Kidney tubule cell (primary cell): ENCODE measurements at regions not wholly inside any gene's neighbourhood (a gene's known extent, or its start where the extent isn't known, plus 50 kb on each side); places are given as distances from the start of the nearest gene placed in this dataset.
A peak's percentile ranks its signal among the peaks of the same experiment; 100 is the strongest.

ENCODE experiments used
- DNase-seq: peaks from one replicate; pipeline ENCODE4 v3.0.0-alpha.2; 2018; ENCODE audit warnings: low spot score

DNA sequence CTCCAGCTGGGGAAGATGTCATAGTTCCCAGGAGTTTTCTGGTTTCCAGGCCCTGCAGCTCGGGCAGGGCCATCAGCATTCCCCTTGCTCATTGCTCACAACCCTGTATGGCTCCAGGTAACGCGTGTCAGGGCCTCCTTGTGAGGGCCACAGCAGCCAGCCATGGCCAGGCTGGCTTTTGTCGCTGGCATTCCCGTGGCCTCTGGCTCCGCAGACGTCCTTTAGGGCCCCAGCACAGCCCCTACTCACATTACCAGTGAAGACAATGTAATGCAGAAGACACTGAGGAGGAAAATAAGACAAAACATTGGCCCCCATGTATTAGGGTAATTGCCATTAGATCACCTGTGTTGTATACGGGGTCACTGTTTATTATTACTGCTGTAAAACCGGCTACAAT is 1799.0 kb downstream of the TP53TG3F start:
- DNase-seq: no peak

DNA sequence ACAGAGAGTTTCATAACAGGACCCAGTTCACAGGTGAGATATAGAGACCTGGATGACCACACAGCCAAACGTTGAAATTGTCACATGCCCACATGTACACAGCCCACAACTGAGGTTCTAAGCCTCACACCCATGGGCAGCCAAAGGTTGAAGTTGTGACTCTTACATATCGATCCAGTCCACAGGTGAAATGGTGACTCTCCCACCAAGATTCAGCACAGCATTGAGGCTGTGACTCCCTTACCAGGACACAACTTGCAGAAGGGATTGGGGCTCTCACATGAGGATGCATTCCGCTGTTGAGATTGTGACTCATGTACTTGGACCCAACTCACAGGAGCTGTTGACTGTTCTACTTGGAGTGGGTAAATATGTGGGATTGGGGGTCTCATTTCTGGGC is 1836.4 kb downstream of the TP53TG3F start:
- DNase-seq: no peak

DNA sequence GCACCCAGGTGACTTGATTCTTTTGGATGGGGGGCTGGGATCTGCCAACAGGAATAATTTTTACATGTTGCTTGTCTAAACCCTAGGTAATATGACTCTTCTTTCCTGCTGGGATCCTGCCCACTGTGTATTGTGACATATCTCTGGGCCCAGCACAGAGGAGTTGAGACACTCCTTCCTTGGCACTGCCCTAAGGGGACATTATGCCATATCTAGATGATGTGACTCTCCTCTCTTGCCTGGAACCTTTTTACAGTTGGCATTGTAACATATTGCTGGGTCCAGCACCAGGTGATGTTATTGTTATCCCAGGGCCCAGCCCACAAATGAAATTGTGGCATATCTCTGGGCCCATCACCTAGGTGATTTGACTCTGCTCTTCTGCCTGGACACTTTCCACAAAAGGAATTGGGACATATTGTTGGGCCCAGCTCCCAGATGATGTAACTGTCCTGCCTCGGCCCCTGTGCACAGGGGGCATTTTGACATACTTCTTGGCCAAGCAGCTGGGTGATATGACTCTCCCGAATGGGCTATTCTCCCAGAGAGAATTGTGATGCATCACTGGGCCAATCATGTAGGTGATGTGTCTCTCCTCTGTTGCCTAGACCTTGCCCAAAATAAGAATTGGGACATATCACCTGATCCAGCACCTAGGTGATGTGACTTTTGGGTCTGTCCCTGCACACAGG is 1837.7 kb downstream of the TP53TG3F start:
- DNase-seq: no peak

DNA sequence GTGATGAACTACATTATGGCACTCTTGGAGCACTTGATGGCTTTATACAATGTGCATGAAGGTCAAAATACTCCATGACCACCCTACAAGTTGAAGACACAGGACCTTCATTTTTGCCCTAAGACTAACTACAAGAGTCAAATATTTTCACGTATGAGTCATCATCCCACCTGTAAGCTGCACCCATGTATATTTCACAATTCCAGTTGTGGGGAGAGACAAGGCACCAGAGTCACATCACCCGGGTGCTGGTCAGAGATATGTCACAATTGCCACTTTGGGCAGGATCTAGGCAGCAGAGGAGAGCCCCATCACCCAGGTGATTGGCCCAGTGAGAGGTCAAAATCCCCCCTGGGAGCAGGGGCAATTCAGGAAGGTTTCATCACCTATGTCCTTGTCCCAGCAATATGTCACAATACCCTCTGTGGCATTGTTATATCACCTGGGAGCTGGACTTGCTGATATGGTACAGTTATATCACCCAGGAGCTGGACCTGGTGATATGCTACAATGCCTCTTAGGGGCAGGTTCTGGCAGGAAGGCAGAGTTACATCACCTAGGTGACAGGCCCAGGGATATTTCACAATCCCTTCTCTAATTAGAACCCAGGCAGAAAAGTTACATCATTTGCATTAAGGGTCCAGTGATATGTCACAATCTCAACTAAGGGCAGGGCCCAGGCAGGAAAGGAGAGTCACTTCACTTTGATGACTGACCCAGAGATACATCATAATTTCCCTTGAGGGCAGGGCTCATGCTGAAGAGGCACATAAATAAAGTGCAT is 1839.2 kb downstream of the TP53TG3F start:
- no peak for DNase-seq

DNA sequence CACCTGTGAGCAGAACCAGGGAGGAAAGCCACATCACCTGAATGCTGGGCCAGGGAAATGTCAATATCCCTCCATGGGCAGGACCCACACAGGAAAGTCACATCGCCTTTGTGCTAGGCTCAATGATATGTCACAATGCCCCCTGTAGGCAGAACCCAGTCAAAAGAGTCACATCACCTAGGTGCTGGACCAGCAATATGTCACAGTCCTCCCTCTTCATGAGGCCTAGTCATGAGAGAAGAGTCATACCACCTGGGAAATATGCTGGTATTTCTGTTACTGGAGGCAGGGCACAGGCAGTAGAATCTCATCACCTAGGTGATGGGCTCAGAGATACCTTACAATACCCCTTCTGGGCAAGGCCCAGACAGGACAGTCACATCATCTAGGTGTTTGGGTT is 1843.4 kb downstream of the TP53TG3F start:
- DNase-seq: no peak

DNA sequence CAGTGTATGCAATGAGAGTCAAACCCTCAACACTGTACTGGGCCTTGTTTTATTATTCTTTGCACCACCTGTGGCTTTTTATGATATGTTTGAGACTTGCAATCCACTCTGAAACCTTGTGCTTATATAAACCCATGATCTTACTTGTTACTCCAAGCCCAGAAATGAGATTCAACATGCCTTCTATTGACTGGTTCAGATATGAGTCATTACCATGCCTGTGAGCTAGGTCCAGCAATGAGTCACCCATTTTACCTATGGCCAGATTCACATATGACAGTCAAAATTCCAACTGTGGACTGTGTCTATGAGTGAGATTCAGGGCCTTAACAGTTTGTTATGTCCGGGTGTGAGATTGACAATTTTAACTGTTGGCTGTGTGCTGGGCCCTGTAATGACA is 1846.1 kb downstream of the TP53TG3F start:
- peak; percentile 23 for DNase-seq

DNA sequence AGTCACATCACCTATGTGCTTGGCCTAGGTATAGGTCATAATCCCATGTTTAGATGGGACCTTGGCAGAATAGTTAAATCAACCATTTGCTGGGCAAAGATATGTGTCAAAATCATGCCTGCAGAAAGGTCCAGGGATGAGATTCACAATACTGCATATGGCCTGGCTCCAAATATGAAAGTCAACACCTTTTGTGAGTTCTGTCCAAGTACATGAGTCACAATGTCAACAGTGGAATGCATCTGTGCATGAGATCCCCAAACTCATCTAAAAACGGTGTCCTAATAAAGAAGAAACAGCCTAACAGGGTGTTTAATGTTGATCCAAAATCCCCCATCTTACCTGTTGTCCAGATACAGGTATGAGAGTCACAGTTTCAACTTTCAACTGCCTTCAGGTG is 1847.5 kb downstream of the TP53TG3F start:
- no peak for DNase-seq

DNA sequence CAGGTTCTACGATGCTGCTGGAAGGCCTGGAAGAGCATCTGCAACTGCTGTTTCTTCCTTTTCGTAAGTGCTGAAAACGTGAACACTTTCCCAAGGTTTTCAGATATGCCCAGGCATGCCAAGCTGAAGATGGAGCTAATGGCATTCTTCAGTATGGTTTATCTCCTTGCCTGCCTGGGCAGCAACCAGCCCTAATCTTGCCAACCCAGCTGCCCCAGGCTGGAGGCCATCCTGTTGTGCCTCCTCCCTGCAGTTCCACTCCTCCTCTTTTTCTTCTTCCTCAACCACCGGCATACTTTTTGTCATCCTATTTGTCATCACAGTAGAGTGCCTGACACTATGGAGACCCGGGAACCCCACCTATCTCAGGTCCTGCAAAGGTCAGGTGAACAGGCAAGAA is 1849.3 kb downstream of the TP53TG3F start:
- no peak for DNase-seq

DNA sequence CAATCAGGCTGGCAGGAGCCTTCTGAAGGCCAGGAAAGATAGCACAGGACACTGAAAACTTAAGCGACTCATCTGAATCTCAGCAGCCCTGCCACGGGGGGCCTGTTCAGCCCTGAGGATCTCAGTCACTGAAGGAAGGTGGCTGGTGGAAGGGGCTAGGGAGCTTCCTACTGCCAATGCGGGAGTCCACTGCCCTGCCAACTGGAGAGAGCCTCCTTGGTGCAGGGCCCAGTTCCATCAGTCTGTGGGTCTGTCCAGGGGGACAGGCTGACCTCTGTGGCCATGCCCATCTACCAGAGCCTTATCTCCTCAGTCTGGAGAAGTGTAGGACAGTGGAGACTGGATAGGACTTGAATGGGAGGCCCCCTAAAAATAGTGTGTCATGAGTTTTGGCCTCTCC is 1851.6 kb downstream of the TP53TG3F start:
- no peak for DNase-seq

DNA sequence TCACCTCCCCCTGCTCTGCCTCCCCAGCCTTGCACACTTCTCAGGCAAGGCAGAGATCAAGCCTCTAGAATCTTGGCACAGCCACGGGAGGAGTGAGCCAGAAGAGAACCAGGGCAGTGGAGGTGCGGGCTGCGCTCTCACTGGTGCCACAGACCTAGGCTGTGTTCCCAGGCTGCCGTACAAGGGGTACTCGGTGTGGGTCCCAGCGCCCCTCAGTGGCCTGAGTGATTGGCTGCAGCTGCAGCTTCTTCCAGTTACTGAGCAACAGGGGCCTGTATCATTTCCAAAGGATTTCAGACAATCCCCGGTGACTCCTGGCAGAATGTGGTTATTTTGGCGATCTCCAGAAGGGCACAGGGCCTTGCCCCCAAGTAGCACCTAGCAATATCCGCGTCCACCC is 1852.1 kb downstream of the TP53TG3F start:
- DNase-seq: no peak

DNA sequence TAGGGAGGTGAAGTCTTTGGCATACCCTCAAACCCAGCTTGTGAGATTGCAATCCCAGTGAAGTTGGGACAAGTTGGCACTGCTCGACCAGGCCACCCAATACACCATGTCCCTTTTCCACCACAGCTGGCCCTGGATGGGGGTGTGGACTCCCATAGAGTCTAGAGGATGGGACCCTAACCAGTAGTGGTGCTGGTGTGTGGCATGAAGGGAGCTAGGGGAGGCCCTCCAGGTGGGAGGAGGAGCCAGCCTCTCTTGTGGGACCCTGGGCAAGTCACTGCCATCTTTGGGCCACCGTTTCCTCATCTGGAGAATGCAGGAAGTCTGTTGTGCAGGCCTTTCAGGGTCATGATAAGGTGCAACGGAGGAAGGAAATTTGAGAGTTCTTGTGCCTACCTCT is 1854.9 kb downstream of the TP53TG3F start:
- DNase-seq: no peak

DNA sequence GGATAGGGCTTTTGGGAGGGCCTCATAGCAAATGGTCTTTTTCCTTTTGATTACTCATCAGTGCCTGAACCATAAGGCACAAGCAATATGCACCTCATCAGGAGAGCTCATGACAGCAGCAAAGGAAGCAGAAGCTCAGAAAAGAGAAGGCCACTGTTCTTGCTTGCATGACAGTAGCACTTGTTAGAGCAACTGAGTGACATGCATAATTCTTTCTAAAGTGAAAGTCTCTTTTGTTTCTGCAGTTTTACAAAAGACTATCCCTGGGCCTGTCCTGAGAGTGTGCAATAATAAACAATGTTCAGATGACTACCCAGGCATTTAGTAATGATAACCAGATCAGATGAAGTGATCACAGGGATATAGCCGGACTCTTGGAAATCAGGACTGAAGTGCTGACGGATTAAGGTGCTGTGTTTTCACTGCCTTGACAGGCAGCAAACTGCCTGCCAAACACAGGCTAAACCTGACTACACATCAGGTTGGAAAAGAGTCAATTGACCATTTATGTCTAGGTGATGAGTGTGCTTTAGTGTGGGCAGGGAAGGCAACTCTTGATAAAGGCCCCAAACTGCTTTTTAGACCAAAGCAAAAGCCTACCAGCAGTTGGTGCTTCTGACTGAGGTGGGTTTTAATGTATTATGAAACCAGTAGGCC is 1860.3 kb downstream of the TP53TG3F start:
- DNase-seq: no peak

DNA sequence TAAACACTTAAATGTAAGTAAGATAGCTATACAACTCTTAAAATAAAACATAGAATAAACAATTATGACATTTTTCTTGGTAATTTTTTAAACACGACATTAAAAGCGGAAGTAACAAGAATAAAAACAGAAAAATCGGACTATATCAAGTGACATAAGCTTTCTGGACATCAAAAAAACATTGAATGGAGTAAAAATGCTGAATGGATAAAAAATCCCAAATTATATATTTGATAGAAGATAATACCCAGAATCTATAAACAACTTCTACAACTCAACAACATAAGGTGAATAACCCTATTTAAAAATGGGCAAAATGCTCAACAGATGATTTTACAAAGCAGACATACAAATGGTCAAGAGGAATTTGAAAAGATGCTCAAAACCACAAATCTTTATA is 1866.5 kb downstream of the TP53TG3F start:
- DNase-seq: no peak

DNA sequence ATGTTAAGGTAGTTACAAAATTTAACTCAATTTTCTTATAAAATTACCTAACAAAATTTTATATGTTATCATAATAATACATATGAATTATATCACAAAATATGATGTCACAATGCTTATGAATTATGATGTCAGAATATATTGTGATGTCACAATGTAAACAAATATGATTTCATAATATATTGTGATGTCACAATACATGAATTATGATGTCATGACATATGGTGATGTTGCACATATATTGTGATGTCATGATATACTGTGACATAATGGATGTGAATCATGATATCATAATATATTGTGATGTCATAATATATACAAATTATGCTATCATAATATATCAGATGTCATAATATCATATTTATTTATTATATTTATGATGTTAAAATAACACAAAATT is 1879.9 kb downstream of the TP53TG3F start:
- DNase-seq: no peak

DNA sequence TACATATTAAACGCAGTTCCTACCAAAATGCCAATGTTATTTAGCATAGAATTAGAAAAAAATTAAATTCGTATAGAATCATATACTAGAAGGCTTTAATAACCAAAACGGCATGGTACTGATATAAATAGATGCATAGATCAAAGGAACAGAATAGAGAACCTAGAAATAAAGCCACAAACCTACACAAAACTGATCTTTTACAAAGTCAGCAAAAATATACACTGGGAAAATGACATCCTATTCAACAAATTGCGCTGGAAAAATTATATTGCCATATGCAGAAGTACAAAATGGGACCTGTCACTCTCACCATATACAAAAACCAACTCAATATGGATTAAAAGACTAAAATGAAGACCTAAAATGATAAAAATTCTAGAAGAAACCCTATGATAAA is 1882.6 kb downstream of the TP53TG3F start:
- DNase-seq: no peak

DNA sequence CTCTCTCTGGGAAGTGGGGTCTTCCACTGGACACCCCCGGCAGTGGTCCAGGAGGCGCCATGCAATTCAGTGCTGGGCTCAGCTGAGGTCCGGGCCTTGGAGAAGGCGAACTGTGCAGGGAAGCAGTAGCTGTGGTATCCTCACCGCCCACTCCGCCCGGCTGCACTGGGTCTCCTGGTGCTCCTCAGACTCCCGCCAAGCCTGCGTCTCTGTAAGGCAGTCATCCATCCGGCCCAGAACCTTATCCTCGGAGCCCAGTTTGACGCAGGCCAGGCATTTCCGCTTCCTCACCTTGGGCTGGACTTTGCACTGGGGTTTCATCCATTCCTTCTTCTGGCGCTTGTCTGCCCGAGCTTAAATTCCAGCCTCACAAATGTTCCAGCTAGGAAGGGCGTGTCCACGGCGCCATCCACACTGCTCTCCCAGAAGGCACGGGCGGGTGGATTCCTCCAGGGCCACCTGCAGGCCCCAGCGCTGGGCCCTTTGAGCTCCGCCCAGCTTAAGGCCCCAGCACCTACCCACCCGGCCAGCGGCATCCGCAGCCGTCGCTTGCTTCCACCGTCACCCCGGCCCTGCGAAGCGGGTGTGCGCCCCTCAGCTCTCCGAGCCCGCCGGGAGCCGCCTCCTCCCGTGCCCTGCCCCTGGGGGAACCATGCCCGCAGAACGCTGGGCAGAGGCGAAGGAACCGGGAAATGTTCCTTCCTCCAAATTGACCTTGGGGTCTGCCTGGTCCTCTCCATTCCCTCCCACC is 1884.8 kb downstream of the TP53TG3F start:
- no peak for DNase-seq

DNA sequence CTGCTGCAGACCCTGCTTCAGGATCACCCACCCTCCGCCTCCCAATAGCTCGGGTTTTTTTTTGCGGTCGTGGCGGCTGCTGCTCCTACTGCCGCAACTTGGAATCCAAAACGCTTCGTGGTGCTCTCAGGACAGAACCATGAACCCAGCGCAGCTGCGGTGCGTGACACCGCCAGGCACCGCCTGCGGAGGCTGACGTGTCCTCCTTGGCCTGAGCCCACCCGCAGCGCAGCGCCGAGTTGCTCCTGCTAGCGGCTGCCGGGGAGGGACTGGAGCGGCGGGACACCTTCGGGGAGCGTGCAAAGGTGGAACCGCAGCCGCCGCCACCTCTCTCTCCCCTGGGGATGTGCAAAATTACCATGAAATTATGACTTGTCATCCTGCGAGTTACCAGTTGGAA is 1893.0 kb downstream of the TP53TG3F start:
- DNase-seq: no peak

DNA sequence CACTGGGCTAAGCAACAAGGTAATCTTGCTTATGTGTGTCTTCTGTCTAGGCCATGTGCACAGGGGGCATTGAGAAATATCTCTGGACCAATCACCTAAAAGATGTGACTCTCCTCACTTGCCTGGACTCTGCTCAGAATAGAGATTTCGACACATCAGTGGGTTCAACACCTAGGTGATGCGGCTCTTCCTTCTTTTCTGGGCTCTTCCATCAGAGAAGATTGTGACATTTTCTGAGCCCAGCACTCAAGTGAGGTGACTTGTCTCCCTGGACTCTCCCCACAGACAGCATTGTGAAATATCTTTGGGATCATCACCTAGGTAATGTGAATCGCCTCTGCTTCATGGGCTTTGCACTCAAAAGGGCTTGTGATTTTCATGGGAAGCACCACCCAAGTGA is 1904.1 kb downstream of the TP53TG3F start:
- no peak for DNase-seq

DNA sequence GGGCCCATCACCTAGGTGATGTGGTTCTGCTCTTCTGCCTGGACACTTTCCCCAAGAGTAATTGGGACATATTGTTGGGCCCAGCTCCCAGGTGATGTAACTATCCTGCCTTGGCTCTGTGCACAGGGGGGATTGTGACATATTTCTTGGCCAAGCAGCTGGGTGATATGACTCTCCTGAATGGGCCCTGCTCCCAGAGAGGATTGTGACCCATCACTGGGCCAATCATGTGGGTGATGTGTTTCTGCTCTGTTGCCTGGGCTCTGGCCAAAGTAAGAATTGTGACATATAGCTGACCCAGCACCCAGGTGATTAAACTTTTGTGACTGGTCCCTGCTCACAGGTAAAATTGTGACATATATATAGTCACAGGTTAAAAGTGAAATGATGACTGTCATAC is 1904.9 kb downstream of the TP53TG3F start:
- no peak for DNase-seq

DNA sequence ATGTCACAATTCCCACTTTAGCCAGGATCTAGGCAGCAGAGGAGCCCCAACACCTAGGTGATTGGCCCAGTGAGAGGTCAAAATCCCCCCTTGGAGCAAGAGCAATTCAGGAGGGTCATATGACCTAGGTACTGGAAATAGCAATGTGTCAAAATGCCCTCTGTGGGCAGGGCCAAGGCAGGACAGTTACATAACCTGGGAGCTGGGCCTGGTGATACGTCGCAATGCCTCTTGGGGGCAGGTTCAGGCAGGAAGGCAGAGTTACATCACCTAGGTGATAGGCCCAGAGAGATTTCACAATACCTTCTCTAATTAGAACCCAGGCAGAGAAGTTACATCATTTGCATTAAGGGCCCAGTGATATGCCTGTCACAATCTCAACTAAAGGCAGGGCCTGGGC is 1906.3 kb downstream of the TP53TG3F start:
- DNase-seq: no peak

DNA sequence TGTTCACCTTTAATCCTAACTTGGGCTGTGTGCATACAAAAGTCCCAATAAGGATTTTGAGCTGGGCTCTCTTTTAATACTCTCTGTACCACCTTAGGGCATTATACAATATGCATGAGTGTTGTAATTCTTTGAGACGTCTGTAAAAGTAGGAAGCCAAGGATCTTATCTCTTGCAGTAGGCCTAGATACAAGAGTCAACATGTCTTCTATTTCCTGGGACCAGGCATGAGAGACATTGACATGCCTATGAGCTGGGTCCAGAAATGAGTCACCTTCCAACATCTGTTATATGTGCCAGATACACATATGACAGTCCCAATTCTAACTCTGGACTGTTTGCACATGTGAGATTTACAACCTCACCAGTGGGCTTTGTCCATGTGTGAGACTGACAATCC is 1911.2 kb downstream of the TP53TG3F start:
- no peak for DNase-seq

DNA sequence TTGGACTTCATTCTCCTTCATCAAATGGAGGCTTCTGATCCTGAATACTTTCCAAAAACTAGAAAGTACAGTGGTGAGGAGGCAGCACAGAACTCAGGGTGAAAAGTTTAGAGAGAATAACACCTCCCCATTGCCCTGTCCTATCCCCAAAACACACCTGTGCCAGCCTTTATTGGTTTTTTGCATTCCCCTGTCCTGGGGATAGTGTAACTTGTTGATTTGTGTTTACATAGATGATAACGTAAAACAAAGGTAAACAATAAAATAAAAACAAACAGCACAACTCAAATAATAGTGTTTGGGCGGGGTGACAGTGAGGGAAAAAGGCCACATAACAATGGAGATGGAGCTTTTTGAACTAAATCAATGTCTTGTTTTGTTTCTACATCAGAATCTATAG is 1917.7 kb downstream of the TP53TG3F start:
- DNase-seq: no peak

DNA sequence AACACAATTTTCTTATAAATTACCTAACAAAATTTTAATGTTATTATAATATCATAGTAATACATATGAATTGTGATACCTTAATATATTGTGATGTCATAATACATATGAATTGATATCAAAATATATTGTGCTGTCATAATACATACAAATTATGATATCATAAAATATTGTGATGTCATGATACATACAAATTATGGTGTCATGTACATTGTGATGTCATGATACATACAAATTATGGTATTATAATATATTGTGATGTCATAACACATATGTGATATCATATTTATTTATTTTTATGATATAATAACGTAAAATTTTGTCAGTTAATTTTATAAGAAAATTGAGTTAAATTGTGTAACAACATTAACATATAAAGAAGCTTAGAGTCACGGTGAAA is 1927.2 kb downstream of the TP53TG3F start:
- no peak for DNase-seq
